WERI-Rb-1 (cell line): ENCODE measurements at regions not wholly inside any gene's neighbourhood (a gene's known extent, or its start where the extent isn't known, plus 50 kb on each side); places are given as distances from the start of the nearest gene placed in this dataset.
A peak's percentile ranks its signal among the peaks of the same experiment; 100 is the strongest.

Source experiments
- DNase-seq: peaks from one replicate; pipeline ENCODE4 v3.0.0-alpha.2; 2020
- H3K27ac ChIP-seq: fragments of 250-450 bp; sonication (Bioruptor Pico); 2 replicates; pipeline ENCODE4 v1.5.1; 2020; ENCODE audit warnings: mild to moderate bottlenecking, moderate library complexity
- H3K27me3 ChIP-seq: fragments of 250-450 bp; sonication (Bioruptor Pico); 2 replicates; pipeline ENCODE4 v1.5.1; 2021; ENCODE audit warnings: mild to moderate bottlenecking, low read depth, moderate library complexity; ENCODE audit not compliant: insufficient read depth, severe bottlenecking
- H3K36me3 ChIP-seq: fragments of 250-450 bp; sonication (Bioruptor Pico); 2 replicates; pipeline ENCODE4 v1.5.1; 2020; ENCODE audit warnings: mild to moderate bottlenecking, moderate library complexity
- H3K4me3 ChIP-seq: 2 replicates; pipeline ENCODE4 v1.5.1; 2011; ENCODE audit warnings: low read depth, mild to moderate bottlenecking, control low read depth, low read length
- H3K9me3 ChIP-seq: fragments of 250-450 bp; sonication (Bioruptor Pico); 2 replicates; pipeline ENCODE4 v1.5.1; 2021; ENCODE audit warnings: mild to moderate bottlenecking, moderate library complexity; ENCODE audit not compliant: severe bottlenecking
- CTCF ChIP-seq: IDR thresholded peaks from 2 replicates; pipeline ENCODE4 v1.5.1; 2011; ENCODE audit warnings: low read depth, mild to moderate bottlenecking, control low read depth, inconsistent platforms, low read length

- no peak for DNase-seq
- no peak overlapping the region for H3K4me3 ChIP-seq
- H3K27me3 ChIP-seq = no peaks in the 10 kb centered on the region
- H3K36me3 ChIP-seq = no peaks in the 10 kb centered on the region
- H3K27ac ChIP-seq = peak overlapping the region; percentile 41
- TF ChIP-seq CTCF = no peak
- H3K9me3 ChIP-seq = no peaks in the 10 kb centered on the region
Measured at GRCh38 chr11:95299078-95299679, 68.2 kb upstream of the SESN3 start.

- DNase-seq = no peak
- Histone ChIP-seq H3K36me3 (no peaks in the 10 kb centered on the region), H3K27ac (no peak overlapping the region), H3K27me3 (no peaks in the 10 kb centered on the region), H3K4me3 (no peak overlapping the region), H3K9me3 (no peaks in the 10 kb centered on the region)
- TF ChIP-seq CTCF = no peak
Measured at GRCh38 chr11:95297680-95298452, 66.9 kb upstream of the SESN3 start.

GRCh38 chr11:95296621-95297025 lies 65.6 kb upstream of the SESN3 start:
- Histone ChIP-seq H3K9me3 (no peaks in the 10 kb centered on the region), H3K36me3 (no peaks in the 10 kb centered on the region), H3K27ac (no peak overlapping the region), H3K27me3 (no peaks in the 10 kb centered on the region), H3K4me3 (no peak overlapping the region)
- TF ChIP-seq CTCF = no peak
- DNase-seq = no peak

- Histone ChIP-seq H3K27me3 (no peaks in the 10 kb centered on the region), H3K36me3 (no peaks in the 10 kb centered on the region), H3K27ac (no peak overlapping the region), H3K4me3 (no peak overlapping the region), H3K9me3 (no peaks in the 10 kb centered on the region)
- no peak for DNase-seq
- no peak for TF ChIP-seq CTCF
Measured at GRCh38 chr11:95296165-95296564, 65.2 kb upstream of the SESN3 start.

- peak overlapping the region; percentile 19; the same call in 1 of the 2 replicates for H3K27ac ChIP-seq
- DNase-seq = no peak
- H3K36me3 ChIP-seq = no peaks in the 10 kb centered on the region
- no peak overlapping the region for H3K4me3 ChIP-seq
- H3K27me3 ChIP-seq = no peaks in the 10 kb centered on the region
- TF ChIP-seq CTCF = no peak
- H3K9me3 ChIP-seq = no peaks in the 10 kb centered on the region
Measured at GRCh38 chr11:95295382-95296149, 64.6 kb upstream of the SESN3 start.
